HL-60 (cell line): ENCODE measurements at regions not wholly inside any gene's neighbourhood (a gene's known extent, or its start where the extent isn't known, plus 50 kb on each side); places are given as distances from the start of the nearest gene placed in this dataset.

Source experiments
- DNase-seq, 2 experiments: peaks; one replicate each; pipeline ENCODE4 v3.0.0-alpha.2; 2010 to 2020; ENCODE audit warnings: low read depth in 1 of 2, low spot score in 1 of 2
- H3K27ac ChIP-seq: fragments of 250-450 bp; sonication (Bioruptor Pico); replicated peaks from 2 replicates; pipeline ENCODE4 v1.5.1; 2020; ENCODE audit warnings: mild to moderate bottlenecking, moderate library complexity
- H3K27me3 ChIP-seq: fragments of 250-450 bp; sonication (Bioruptor Pico); 2 replicates; pipeline ENCODE4 v1.5.1; 2021; ENCODE audit warnings: mild to moderate bottlenecking, moderate library complexity; ENCODE audit not compliant: insufficient read depth, poor library complexity, severe bottlenecking
- H3K4me3 ChIP-seq: replicated peaks from 2 replicates; pipeline ENCODE4 v1.5.1; 2011; ENCODE audit warnings: mild to moderate bottlenecking, control low read depth, low read length; ENCODE audit not compliant: insufficient read depth
- GABPA ChIP-seq: IDR thresholded peaks from 2 replicates; pipeline ENCODE4 v1.6.1; 2012; ENCODE audit warnings: low read depth
- POLR2AphosphoS5 ChIP-seq: IDR thresholded peaks from 2 replicates; pipeline ENCODE4 v1.6.1; 2012; ENCODE audit warnings: low read depth
- SPI1 ChIP-seq: IDR thresholded peaks from 2 replicates; pipeline ENCODE4 v1.6.1; 2012; ENCODE audit warnings: low read depth, mild to moderate bottlenecking, borderline replicate concordance
- TF ChIP-seq, protein P1 (sequence below): IDR thresholded peaks from 2 replicates; pipeline ENCODE4 v1.6.1; 2012; ENCODE audit warnings: low read depth; ENCODE audit not compliant: insufficient replicate concordance
- TF ChIP-seq, protein P2 (sequence below): IDR thresholded peaks from one replicate; pipeline ENCODE4 v1.5.1; 2011; ENCODE audit warnings: low read length, control low read depth, inconsistent platforms; ENCODE audit not compliant: insufficient read depth

DNA sequence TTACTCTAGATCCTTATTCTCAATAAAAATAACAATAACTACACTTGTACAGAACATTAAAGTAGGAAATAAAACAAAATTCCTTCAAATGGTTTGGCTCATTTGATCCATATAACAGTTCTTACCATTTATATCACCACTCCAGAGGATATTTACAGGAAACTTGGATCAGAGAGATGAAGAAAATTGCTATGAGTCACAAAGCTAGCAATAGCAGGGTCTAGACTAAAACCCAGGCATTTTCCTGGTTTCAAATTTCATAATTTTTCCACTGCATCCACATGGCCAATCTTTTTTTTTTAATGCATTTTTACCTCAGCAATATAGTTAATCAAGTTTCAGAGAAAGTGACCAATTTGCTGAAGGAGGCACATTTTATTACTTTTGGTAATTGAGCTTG is 299.2 kb downstream of the ELAVL2 start:
- H3K27me3 ChIP-seq = no peaks in the 10 kb centered on the region
- TF ChIP-seq POLR2AphosphoS5 (no peak), GABPA (no peak), SPI1 (no peak)
- TF ChIP-seq, protein P1, sequence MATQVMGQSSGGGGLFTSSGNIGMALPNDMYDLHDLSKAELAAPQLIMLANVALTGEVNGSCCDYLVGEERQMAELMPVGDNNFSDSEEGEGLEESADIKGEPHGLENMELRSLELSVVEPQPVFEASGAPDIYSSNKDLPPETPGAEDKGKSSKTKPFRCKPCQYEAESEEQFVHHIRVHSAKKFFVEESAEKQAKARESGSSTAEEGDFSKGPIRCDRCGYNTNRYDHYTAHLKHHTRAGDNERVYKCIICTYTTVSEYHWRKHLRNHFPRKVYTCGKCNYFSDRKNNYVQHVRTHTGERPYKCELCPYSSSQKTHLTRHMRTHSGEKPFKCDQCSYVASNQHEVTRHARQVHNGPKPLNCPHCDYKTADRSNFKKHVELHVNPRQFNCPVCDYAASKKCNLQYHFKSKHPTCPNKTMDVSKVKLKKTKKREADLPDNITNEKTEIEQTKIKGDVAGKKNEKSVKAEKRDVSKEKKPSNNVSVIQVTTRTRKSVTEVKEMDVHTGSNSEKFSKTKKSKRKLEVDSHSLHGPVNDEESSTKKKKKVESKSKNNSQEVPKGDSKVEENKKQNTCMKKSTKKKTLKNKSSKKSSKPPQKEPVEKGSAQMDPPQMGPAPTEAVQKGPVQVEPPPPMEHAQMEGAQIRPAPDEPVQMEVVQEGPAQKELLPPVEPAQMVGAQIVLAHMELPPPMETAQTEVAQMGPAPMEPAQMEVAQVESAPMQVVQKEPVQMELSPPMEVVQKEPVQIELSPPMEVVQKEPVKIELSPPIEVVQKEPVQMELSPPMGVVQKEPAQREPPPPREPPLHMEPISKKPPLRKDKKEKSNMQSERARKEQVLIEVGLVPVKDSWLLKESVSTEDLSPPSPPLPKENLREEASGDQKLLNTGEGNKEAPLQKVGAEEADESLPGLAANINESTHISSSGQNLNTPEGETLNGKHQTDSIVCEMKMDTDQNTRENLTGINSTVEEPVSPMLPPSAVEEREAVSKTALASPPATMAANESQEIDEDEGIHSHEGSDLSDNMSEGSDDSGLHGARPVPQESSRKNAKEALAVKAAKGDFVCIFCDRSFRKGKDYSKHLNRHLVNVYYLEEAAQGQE = no peak
- TF ChIP-seq, protein P2, sequence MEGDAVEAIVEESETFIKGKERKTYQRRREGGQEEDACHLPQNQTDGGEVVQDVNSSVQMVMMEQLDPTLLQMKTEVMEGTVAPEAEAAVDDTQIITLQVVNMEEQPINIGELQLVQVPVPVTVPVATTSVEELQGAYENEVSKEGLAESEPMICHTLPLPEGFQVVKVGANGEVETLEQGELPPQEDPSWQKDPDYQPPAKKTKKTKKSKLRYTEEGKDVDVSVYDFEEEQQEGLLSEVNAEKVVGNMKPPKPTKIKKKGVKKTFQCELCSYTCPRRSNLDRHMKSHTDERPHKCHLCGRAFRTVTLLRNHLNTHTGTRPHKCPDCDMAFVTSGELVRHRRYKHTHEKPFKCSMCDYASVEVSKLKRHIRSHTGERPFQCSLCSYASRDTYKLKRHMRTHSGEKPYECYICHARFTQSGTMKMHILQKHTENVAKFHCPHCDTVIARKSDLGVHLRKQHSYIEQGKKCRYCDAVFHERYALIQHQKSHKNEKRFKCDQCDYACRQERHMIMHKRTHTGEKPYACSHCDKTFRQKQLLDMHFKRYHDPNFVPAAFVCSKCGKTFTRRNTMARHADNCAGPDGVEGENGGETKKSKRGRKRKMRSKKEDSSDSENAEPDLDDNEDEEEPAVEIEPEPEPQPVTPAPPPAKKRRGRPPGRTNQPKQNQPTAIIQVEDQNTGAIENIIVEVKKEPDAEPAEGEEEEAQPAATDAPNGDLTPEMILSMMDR = no peak
- H3K4me3 ChIP-seq = no peak overlapping the region
- DNase-seq = no peak
- no peak overlapping the region for H3K27ac ChIP-seq

DNA sequence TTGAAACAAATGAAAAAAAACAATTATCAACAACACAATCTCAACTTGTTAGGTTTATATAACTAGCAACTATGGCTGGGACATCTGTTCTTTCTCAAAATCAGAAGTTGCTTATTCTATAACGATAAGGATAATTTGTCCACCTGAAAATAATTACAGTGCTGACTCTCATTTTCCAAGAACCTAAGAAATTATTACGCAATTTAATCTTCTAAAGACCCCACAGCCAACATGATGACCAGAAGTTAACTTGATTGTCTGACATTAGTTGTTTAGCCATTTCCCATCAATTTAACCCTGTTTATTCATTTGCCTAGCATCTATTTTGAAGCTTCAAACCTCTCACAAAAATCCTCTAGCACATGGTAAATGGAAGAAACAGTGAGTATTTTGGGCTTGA is 293.8 kb downstream of the ELAVL2 start:
- no peak for TF ChIP-seq GABPA
- TF ChIP-seq, protein P1 = no peak
- TF ChIP-seq SPI1 = no peak
- TF ChIP-seq, protein P2 = no peak
- TF ChIP-seq POLR2AphosphoS5 = no peak
- Histone ChIP-seq H3K4me3 (no peak overlapping the region), H3K27ac (no peak overlapping the region), H3K27me3 (no peaks in the 10 kb centered on the region)
- no peak for DNase-seq

DNA sequence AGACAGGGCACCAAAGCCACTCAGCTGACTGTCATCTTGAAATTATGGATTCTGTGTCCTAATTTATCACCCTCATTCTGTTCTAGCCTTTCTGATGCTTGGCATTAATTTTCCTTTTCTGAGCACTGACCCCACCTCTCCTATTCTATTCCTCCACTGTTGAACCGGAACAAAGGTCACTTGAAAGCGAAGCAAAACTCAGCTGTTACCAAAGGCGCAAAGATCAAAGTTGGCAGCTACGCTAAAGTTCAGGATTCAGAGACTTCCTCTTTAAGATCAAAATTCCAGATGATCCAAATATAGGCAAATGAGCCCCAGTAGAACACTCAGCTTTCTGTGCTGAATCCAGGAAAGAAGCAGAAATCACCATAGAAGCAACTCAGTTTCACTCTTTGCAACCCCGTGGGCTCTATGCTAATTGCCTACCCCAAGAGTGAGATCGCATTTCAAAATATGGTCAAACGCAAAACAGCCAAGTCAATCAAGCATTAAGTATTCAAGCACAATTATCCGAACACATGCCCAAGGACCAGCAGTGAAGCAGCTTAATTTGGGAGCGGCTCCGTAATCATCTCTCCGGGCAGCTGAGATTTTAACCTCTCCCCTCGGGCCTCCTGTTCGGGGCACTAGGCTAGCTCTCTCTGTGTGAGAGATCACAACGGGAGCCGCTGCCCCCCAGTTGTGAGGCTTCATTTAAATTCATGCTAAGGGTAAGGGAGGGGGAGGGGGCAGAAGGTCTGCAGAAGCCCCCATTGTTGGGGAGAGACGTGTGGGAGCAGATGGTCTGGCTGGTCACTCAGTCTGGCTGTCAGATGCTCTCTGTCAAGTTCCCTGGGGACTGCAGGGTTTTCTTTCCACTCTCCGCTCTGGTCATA is 288.6 kb downstream of the ELAVL2 start:
- no peak for DNase-seq
- Histone ChIP-seq H3K27me3 (no peaks in the 10 kb centered on the region), H3K4me3 (no peak overlapping the region), H3K27ac (no peak overlapping the region)
- TF ChIP-seq POLR2AphosphoS5 = no peak

DNA sequence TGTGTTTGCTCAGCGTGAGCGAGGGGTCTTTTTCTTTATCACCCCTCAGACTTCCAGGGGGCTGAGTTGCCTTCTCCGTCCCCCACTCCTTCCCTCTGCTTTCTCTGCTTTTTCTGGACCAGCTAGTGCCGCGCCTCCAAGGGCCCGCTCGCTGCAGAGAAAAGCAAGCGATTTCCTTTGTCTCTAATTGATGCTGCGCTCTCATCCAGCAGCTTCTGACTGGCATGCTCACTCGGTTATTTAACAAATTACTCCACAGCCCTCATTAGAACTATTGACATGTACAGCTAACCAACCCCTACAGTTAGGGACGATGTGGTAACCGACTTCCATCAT is 288.0 kb downstream of the ELAVL2 start:
- Histone ChIP-seq H3K27me3 (no peaks in the 10 kb centered on the region), H3K4me3 (no peak overlapping the region)
- DNase-seq = no peak

More for the DNA sequence above, 288.0 kb downstream of the ELAVL2 start:
- no peak overlapping the region for H3K27ac ChIP-seq
- TF ChIP-seq, protein P2 = no peak
- no peak for TF ChIP-seq POLR2AphosphoS5
- TF ChIP-seq, protein P1 = no peak
- TF ChIP-seq GABPA = no peak
- TF ChIP-seq SPI1 = no peak
